T-helper 17 cell (primary cell): ENCODE measurements at regions not wholly inside any gene's neighbourhood (a gene's known extent, or its start where the extent isn't known, plus 50 kb on each side); places are given as distances from the start of the nearest gene placed in this dataset.
"Not testable (repeated sequence)": the region's sequence is repeated elsewhere in the genome, so short reads cannot be mapped to it uniquely, and the experiment has no call there.

Source experiments
- ATAC-seq: fragments of 150-1000 bp; cut with Tn5 transposase; 2 replicates; pipeline ENCODE4 v1.10.0; 2021; ENCODE audit warnings: mild to moderate bottlenecking, moderate library complexity
- DNase-seq, 3 donors: peaks; one replicate each; pipeline versions ENCODE4 v3.0.0 to v3.0.0-alpha.2; 2020 to 2021
- H3K9me3 ChIP-seq: one replicate; pipeline ENCODE4 v1.7.0; 2013; ENCODE audit warnings: low read length, mild to moderate bottlenecking; ENCODE audit not compliant: control insufficient read depth, poor library complexity, severe bottlenecking
- H3K27ac Mint-ChIP-seq: one replicate; pipeline ENCODE4 v1.8.0; 2022; ENCODE audit warnings: mild to moderate bottlenecking, moderate library complexity, mixed read lengths
- H3K27me3 Mint-ChIP-seq: one replicate; pipeline ENCODE4 v1.8.0; 2022; ENCODE audit warnings: mixed read lengths
- H3K36me3 Mint-ChIP-seq: one replicate; pipeline ENCODE4 v1.8.0; 2022; ENCODE audit warnings: low read depth, mixed read lengths
- H3K4me1 Mint-ChIP-seq: one replicate; pipeline ENCODE4 v1.8.0; 2022; ENCODE audit warnings: mild to moderate bottlenecking, mixed read lengths
- H3K4me3 Mint-ChIP-seq: one replicate; pipeline ENCODE4 v1.8.0; 2022; ENCODE audit warnings: mild to moderate bottlenecking, moderate library complexity, mixed read lengths

DNA sequence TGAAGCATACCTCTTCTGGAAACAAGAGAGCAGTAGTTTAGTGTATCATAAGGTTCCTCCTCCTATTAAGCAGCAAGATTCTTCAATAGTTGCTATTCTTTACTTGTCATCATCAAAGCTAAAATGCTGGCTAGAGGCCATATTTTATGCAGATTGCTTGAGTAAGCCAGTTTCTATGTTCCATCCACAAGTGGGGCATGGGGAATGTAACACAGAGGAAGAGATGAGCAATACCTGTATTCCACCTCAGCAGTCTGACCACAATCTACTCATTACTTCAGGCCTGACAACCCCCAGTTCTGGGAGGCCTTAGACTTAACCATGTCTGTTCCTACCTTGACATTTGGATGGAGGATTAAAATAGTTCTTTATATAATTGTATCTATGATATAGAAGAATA lies 423.6 kb downstream of the BTG1 start:
- Mint-ChIP-seq H3K27ac (no peak overlapping the region), H3K36me3 (peaks cover 3% of the 10 kb centered on the region), H3K4me3 (no peak overlapping the region), H3K27me3 (no peaks in the 10 kb centered on the region), H3K4me1 (no peaks in the 10 kb centered on the region)
- H3K9me3 ChIP-seq, result no peaks in the 10 kb centered on the region
- DNase-seq (no peak), ATAC-seq (no peak)

DNA sequence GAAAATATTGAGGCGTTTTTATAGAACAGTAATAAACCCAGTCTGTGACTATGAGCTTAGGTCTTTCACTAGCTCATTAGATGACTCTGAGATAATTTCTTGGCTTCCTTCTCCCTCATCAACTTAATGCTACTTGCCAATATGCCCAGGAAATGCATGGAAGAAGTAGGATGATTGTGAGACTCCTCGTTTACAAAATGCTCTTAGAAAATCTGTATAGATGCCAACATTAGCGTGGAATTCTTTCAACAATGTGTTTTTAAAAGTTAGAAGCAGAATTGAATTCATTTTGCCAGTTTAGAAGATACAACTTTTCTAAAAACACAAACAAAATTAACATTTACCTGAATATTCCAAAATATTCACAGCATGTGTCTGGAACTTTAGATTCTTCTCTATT lies 424.6 kb downstream of the BTG1 start:
- DNase-seq (no peak), ATAC-seq (no peak)
- H3K4me3 Mint-ChIP-seq, result no peak overlapping the region
- H3K27me3 Mint-ChIP-seq, result no peaks in the 10 kb centered on the region
- H3K27ac Mint-ChIP-seq, result no peak overlapping the region
- no peaks in the 10 kb centered on the region for H3K9me3 ChIP-seq
- H3K36me3 Mint-ChIP-seq, result no peaks in the 10 kb centered on the region
- H3K4me1 Mint-ChIP-seq, result no peaks in the 10 kb centered on the region

DNA sequence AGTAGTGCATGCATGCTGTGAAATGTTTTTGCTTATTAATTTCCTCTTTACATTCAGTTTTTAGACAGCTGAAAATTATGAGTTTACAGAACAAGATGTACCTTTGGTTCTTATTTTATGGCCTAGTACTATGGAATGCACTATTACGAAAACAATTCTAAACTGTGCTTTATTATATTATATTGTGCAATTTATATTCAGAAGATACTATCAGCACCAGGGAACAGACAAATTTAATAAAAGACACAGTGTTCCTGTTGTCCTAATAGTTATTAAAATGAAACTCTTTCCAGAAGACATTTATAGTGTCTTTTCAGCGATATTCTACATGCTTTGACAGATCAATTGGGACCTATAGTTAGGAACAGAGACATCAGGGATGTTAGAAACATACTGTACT lies 427.3 kb downstream of the BTG1 start:
- no peak for DNase-seq
- Mint-ChIP-seq H3K4me3 (no peak overlapping the region), H3K4me1 (no peaks in the 10 kb centered on the region), H3K27me3 (no peaks in the 10 kb centered on the region), H3K27ac (no peak overlapping the region), H3K36me3 (no peaks in the 10 kb centered on the region)
- no peak for ATAC-seq
- H3K9me3 ChIP-seq, result no peaks in the 10 kb centered on the region

DNA sequence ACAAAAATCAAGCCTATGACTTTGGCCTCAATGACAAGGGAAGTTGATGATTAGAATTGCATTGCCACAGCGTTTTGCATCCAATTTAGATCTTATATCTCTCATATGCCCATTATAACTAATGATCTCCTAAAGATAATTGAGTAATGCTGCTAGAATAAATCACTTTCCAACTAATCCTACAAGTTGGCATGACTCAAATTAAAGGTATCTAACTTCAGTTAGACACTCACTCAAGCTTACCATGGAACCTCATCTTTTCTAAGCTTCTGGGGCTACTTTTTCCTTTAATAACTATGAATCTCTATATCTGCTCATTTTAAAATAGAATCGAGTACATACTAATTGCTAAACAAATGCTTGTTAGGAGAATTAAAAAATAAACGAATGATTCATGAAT lies 427.8 kb downstream of the BTG1 start:
- Mint-ChIP-seq H3K27me3 (no peaks in the 10 kb centered on the region), H3K4me1 (no peaks in the 10 kb centered on the region), H3K4me3 (no peak overlapping the region), H3K36me3 (no peaks in the 10 kb centered on the region), H3K27ac (no peak overlapping the region)
- H3K9me3 ChIP-seq, result no peaks in the 10 kb centered on the region
- DNase-seq, result no peak
- no peak for ATAC-seq

DNA sequence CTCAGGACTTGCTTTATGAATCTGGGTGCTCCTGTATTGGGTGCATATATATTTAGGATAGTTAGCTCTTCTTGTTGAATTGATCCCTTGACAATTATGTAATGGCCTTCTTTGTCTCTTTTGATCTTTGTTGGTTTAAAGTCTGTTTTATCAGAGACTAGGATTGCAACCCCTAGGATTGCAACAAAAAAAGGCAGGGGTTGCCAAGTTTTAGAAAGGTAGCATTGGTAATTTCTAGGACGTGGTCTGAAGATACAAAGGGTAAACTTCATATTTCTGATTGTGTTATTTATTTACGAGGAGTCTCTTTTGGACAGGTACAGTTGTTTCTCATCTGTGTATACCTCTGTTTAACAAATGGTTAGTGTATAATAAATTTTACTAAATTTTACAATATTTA lies 433.7 kb downstream of the BTG1 start:
- H3K4me3 Mint-ChIP-seq, H3K9me3 ChIP-seq, H3K4me1 Mint-ChIP-seq, ATAC-seq, H3K27ac Mint-ChIP-seq, H3K36me3 Mint-ChIP-seq, DNase-seq, H3K27me3 Mint-ChIP-seq: not testable (repeated sequence)

DNA sequence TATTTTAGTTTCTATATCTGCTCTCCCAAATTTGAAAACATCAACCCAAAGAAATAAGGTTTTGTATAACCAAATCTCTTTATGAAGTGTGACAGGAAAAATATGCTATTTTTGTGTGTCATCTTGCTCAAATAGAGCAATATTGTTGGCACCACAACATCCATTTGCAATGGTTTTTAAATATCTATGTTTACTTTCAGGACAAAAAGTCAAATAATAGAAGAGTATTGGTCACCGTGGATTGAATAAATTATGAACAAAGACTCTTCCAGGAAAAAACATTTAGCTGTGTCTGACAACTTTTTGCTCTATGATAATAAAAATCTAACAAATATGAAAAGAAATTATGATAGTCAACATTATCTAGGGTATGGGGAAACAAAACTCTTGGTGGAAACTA lies 439.2 kb downstream of the BTG1 start:
- Mint-ChIP-seq H3K4me3 (no peak overlapping the region), H3K27ac (no peak overlapping the region), H3K27me3 (no peaks in the 10 kb centered on the region), H3K4me1 (no peaks in the 10 kb centered on the region), H3K36me3 (no peaks in the 10 kb centered on the region)
- no peak for ATAC-seq
- DNase-seq, result no peak
- no peaks in the 10 kb centered on the region for H3K9me3 ChIP-seq

DNA sequence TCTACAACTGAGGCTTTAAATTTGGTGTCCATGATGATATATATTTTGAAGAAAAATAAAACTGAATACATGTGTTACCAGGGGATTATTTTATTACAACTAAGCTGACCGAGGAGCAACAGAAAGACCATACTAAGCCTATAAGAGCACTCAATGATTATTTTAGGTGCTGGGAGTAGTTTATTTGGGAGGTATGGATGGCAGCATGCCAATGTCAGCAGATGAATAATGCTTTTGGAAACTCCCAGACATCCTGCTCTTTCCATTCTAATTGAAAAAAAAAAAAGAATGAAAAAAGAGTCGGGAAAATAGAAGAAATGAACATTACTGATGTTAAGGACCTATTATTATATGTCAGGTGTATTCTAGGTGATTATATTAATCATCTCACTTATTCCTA lies 441.2 kb downstream of the BTG1 start:
- no peak overlapping the region for H3K27ac Mint-ChIP-seq
- ATAC-seq (no peak), DNase-seq (no peak)
- no peaks in the 10 kb centered on the region for H3K9me3 ChIP-seq
- no peaks in the 10 kb centered on the region for H3K4me1 Mint-ChIP-seq
- no peaks in the 10 kb centered on the region for H3K27me3 Mint-ChIP-seq
- no peak overlapping the region for H3K4me3 Mint-ChIP-seq
- H3K36me3 Mint-ChIP-seq, result no peaks in the 10 kb centered on the region

DNA sequence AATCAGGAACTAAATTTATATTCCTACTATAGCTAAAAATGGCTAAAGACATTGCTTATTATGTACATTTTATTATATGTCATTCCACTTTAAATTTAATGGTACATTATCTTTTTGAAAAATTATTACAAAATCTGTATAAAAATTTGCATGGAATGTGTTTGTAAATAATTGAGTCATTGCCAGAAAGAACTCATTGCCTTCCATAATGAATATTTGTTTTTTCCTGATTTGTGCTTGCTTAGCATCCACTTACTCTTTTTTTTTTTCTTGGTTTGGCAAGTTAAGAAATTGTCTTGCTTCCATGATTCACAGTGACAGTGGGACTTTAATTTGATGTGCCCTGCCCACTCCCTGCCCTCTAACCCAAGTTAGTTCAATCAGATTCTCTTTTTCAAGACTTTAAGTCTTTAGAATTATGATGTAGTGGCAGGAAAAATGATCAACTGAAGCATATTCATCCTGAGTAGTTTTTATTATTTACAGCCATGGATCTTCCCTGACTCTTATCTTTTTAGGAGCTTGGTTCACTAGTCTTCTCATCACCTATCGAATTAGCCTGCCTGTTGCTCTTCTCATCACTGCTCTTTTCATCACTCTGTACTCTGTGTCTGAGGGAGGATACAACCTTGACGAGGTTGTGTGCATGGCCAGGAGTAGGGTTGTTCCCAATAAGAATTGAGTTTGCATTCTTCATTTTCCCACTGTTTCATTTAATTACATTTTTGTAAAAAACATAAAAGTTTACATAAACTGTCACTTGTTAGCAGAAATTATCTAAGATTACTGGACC lies 442.0 kb downstream of the BTG1 start:
- no peak for ATAC-seq
- no peak for DNase-seq
- Mint-ChIP-seq H3K4me1 (no peaks in the 10 kb centered on the region), H3K4me3 (no peak overlapping the region), H3K27me3 (no peaks in the 10 kb centered on the region), H3K36me3 (peaks cover 3% of the 10 kb centered on the region), H3K27ac (no peak overlapping the region)
- no peaks in the 10 kb centered on the region for H3K9me3 ChIP-seq

DNA sequence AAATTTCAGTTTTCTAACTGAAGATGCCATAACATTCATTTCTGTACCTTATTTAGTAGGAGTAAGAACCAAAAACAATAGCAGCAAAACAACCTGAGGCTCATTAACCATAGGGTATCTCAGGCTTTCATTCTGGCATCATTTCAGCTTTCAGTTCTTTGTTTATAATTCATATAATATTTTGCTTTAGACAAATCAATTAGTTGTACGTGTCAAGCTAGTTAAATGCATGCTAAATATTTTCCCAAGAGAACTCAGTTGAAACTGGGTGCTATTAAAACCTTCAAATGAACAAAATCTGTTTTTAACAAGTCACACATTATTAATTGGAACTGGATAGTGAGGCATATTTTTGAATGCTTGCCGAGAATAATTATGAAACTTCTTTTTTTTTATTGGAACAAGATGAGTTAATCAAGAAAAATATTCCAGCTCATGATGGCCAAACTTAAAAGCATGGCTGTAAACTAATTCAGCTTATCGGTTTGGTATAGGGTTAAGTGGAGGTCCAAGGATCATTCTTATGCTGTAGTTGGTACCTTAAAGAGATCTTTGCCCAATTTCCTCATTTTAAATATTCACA lies 442.7 kb downstream of the BTG1 start:
- DNase-seq (no peak), ATAC-seq (no peak)
- no peaks in the 10 kb centered on the region for H3K4me1 Mint-ChIP-seq
- H3K4me3 Mint-ChIP-seq, result no peak overlapping the region
- H3K27me3 Mint-ChIP-seq, result no peaks in the 10 kb centered on the region
- peaks cover 3% of the 10 kb centered on the region for H3K36me3 Mint-ChIP-seq
- no peak overlapping the region for H3K27ac Mint-ChIP-seq
- no peaks in the 10 kb centered on the region for H3K9me3 ChIP-seq

DNA sequence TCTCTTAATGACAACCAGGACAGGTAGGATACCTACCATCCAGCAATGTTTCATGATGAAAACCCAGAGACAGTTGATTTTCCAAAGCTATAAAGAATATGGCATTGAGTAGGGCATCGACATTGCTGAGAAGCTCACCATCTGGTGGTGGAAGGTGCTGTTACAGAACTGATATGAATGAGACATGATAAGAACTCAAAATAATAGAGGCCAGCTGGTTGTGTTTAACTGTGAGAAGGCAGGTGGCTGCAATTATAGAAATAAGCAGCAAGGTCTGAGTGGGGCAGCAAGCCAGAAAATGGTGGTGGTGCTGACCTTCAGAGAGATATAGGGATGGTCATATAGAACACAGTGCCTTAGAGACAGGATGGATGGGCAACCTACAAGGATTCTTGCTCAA lies 449.7 kb downstream of the BTG1 start:
- ATAC-seq, result no peak

DNA sequence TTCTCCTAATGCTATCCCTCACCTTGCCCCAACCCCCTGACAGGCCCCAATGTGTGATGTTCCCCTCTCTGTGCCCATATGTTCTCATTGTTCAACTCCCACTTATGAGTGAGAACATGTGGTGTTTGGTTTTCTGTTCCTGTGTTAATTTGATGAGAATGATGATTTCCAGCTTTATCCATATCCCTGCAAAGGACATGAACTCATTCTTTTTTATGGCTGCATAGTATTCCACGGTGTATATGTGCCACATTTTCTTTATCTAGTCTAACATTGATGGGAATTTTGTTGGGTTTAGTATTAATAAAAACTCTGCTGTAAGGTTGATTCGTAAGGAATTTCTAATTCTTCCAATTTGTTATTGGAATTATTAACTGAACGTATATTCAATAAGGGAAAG lies 450.2 kb downstream of the BTG1 start:
- H3K36me3 Mint-ChIP-seq, H3K4me3 Mint-ChIP-seq, ATAC-seq, H3K9me3 ChIP-seq, H3K4me1 Mint-ChIP-seq, DNase-seq, H3K27ac Mint-ChIP-seq, H3K27me3 Mint-ChIP-seq: not testable (repeated sequence)

More for the DNA sequence above, 449.7 kb downstream of the BTG1 start:
- no peak overlapping the region for H3K27ac Mint-ChIP-seq
- no peaks in the 10 kb centered on the region for H3K9me3 ChIP-seq
- H3K4me1 Mint-ChIP-seq, result no peaks in the 10 kb centered on the region
- H3K36me3 Mint-ChIP-seq, result peaks cover 3% of the 10 kb centered on the region
- H3K27me3 Mint-ChIP-seq, result no peaks in the 10 kb centered on the region
- DNase-seq, result no peak
- no peak overlapping the region for H3K4me3 Mint-ChIP-seq

DNA sequence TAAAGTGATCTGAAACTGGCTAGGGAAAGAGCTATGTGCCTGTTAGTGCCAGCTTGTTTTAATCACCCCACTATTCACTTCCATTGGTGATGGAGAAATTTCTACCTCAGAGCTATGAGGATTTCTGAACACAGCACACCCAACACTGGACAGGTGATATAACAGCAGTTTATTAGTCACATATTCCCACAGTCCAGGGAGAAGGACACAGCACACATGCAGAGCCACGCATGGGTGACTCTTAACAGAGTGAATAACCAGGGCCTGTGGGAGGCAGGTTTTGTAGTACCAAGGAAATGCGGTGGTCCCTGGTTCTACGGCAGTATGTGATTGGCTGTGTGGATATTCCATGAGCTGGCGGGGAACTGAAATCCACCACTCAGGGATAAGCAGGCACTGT lies 455.1 kb downstream of the BTG1 start:
- no peaks in the 10 kb centered on the region for H3K27me3 Mint-ChIP-seq
- H3K27ac Mint-ChIP-seq, result no peak overlapping the region
- no peak overlapping the region for H3K4me3 Mint-ChIP-seq
- no peak for DNase-seq
- H3K36me3 Mint-ChIP-seq, result no peaks in the 10 kb centered on the region
- ATAC-seq, result no peak
- H3K9me3 ChIP-seq, result no peaks in the 10 kb centered on the region
- H3K4me1 Mint-ChIP-seq, result peaks cover 12% of the 10 kb centered on the region

DNA sequence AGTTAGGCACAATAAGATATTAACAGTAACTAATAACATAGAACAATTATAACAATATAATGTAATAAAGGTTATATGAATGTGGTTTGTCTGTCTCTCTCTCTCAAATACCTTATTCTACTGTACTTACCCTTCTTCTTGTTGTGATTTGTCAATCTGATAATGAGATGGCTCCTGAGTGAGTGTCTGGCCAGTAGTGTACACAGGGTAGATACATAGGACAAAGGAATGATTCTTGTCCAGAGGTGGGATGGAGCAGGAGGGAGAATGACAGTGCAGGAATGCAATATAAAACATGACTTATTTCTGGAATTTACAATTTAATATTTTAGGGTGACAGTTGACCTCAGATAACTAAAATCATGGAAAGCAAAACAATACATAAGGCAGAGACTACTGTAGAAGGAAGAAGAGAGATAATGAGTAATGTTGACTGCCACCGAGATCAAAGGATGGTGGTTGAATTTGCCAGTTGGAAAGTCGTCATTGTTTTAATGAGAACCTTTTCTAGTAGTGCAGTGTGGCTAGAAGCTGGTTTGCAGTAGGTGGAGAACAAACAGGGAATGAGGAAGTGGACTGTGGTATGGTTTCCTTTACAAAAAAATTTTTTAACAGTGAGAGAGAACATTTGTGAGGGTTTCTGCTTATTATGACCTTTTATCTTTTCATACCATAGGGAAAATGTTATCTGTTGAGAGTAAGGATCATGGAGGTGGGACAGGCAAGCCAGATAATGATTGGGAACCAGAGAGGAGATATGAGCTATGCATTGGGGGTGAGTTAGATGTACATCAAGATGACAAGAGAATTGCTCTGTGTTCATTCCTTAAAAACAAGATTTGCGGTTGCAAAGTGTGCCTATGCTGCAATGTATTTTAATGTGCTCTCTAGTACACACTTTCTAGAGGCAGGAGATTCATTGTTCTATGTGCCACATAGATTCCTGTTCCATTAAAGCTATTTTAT lies 458.3 kb downstream of the BTG1 start:
- peak overlapping the region; percentile 68 for H3K27ac Mint-ChIP-seq
- peaks cover 12% of the 10 kb centered on the region for H3K4me1 Mint-ChIP-seq
- no peaks in the 10 kb centered on the region for H3K36me3 Mint-ChIP-seq
- ATAC-seq (peak; percentile 92), DNase-seq (no peak)
- H3K9me3 ChIP-seq, result no peaks in the 10 kb centered on the region
- no peaks in the 10 kb centered on the region for H3K27me3 Mint-ChIP-seq
- H3K4me3 Mint-ChIP-seq, result no peak overlapping the region
